ENCODE measurements at regions not wholly inside any gene's neighbourhood (a gene's known extent, or its start where the extent isn't known, plus 50 kb on each side); places are given as distances from the start of the nearest gene placed in this dataset.

GRCh38 chr19:34051255-34051654 lies 121.0 kb upstream of the LSM14A start:
- H3K27me3 Mint-ChIP-seq (ENCODE audit: low read depth) = no peaks in the 10 kb centered on the region; the same call in 1 of the 2 replicates
- no peak overlapping the region for H2AFZ ChIP-seq (ENCODE audit: low read length)
- peaks cover 0 to 5% of the 10 kb centered on the region in 2 experiments; a peak in 2 of 4 replicates for H3K4me1 Mint-ChIP-seq
- no peak for TF ChIP-seq CTCF (conservative IDR thresholded peaks at IDR 0.05)
- no peak overlapping the region for H3K18ac ChIP-seq (ENCODE audit: insufficient read length, low read depth, low read length)
- no peak overlapping the region for H4K8ac ChIP-seq (replicated peaks; ENCODE audit: insufficient read length, low read depth, low read length)
- no peaks in the 10 kb centered on the region for H3K79me1 ChIP-seq (ENCODE audit: insufficient read depth, low read depth, low read length, poor library complexity, severe bottlenecking)
- no peak overlapping the region for H4K5ac ChIP-seq (ENCODE audit: insufficient read length, low read depth, low read length)
- no peak overlapping the region for H2BK12ac ChIP-seq (ENCODE audit: insufficient read length, low read depth, low read length)
- no peak overlapping the region for H3K9ac ChIP-seq (ENCODE audit: extremely low read depth, insufficient read length, low read length)
- no peaks in the 10 kb centered on the region for H3K4me1 ChIP-seq (ENCODE audit: insufficient read depth, low read length)
- H3K36me3 Mint-ChIP-seq (ENCODE audit: insufficient read depth in 1 of 3, low read depth in 3 of 3) = no peaks in the 10 kb centered on the region
- no peak overlapping the region for H3K27ac Mint-ChIP-seq
- no peaks in the 10 kb centered on the region for H3K9me3 ChIP-seq (ENCODE audit: control insufficient read depth, low read depth, low read length)
- no peak overlapping the region for H3K14ac ChIP-seq (ENCODE audit: insufficient read depth, low read length)
- no peaks in the 10 kb centered on the region; a peak in 1 of 5 replicates for H3K9me3 Mint-ChIP-seq
- H2BK5ac ChIP-seq (ENCODE audit: insufficient read length, low read length) = no peak overlapping the region
- H3K79me2 ChIP-seq (ENCODE audit: insufficient read depth, low read length) = no peaks in the 10 kb centered on the region
- no peak overlapping the region for H3K27ac ChIP-seq (ENCODE audit: insufficient read length, low read depth, low read length)
- no peak overlapping the region for H2BK120ac ChIP-seq (ENCODE audit: low read depth, low read length, poor library complexity, severe bottlenecking)
- no peaks in the 10 kb centered on the region for H3K23me2 ChIP-seq (ENCODE audit: insufficient read length, low read depth, low read length, poor library complexity, severe bottlenecking)
- no peak overlapping the region for H4K91ac ChIP-seq (ENCODE audit: insufficient read length, low read depth, low read length)
- no peak overlapping the region for H3K23ac ChIP-seq (ENCODE audit: insufficient read length, low read depth, low read length)
- no peaks in the 10 kb centered on the region for H3K27me3 ChIP-seq (ENCODE audit: insufficient read depth, low read length)
- H4K20me1 ChIP-seq (ENCODE audit: control insufficient read depth, insufficient read depth, insufficient read length) = no peaks in the 10 kb centered on the region
- no peak overlapping the region for H2AK5ac ChIP-seq (ENCODE audit: insufficient read length, low read length)
- no peak overlapping the region for H3K4me2 ChIP-seq (ENCODE audit: insufficient read depth, insufficient read length, low read length)
- no peak overlapping the region for H2BK20ac ChIP-seq (ENCODE audit: low read depth, low read length, poor library complexity, severe bottlenecking)
- H3T11ph ChIP-seq (ENCODE audit: low read length) = no peak overlapping the region
- H2BK15ac ChIP-seq (ENCODE audit: low read depth, low read length) = no peak overlapping the region
- H3K56ac ChIP-seq (ENCODE audit: insufficient read length, low read depth, low read length) = no peak overlapping the region
- WGBS (ENCODE audit: extremely low coverage, insufficient read length, low lambda C conversion rate) = no CpG with 5 or more reads among the region's 3 CpGs
- no peak overlapping the region for H3K4me3 Mint-ChIP-seq
- H3K4ac ChIP-seq (ENCODE audit: low read depth, low read length) = no peak overlapping the region
- no peak for DNase-seq

Measured in H9 (cell line).